Adrenal gland (tissue), 5 donors: ENCODE measurements at regions not wholly inside any gene's neighbourhood (a gene's known extent, or its start where the extent isn't known, plus 50 kb on each side); places are given as distances from the start of the nearest gene placed in this dataset.

Experiments
- POLR2A ChIP-seq, 2 donors: fragments of 450-650 bp; IDR thresholded peaks; one replicate each; pipeline ENCODE4 v1.6.1; 2017; ENCODE audit warnings: antibody characterized with exemption in 2 of 2, mild to moderate bottlenecking in 2 of 2, moderate library complexity in 1 of 2
- TF ChIP-seq, protein P1 (sequence below), 6 experiments: fragments of 450-650 bp in 4 of 6; fragments of 200-600 bp in 2 of 6; sonication (generic) in 1 of 6; IDR thresholded peaks; 1 replicate in 5 of 6; 2 replicates in 1 of 6; pipeline versions ENCODE4 v1.5.1 to v1.8.0; 2016 to 2021; ENCODE audit warnings: antibody characterized with exemption in 6 of 6, mild to moderate bottlenecking in 2 of 6, moderate library complexity in 1 of 6
- donor health status: DM: no; HTN: no; CAD: no.

DNA sequence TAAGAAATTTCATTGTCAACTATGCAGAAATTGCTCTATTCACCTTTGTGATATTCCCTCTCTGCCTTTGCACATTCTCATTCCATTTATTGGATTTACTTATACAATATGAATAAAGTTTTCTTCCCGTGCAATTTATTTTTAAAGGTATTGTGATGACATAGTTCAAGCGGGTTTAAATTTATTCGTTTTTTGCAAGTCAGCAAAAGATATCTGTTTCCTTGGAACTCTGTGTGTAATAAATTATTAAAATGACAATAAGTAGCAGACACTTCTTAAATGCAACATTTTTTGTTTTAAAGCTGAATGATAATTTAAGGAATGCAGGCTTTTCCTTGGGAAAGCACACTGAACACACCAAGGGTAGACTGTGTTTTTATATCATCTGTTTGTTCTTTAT, 143.1 kb downstream of the SLC41A2 start:
- TF ChIP-seq POLR2A (IDR thresholded peaks at IDR 0.05), result no peak
- TF ChIP-seq, protein P1, sequence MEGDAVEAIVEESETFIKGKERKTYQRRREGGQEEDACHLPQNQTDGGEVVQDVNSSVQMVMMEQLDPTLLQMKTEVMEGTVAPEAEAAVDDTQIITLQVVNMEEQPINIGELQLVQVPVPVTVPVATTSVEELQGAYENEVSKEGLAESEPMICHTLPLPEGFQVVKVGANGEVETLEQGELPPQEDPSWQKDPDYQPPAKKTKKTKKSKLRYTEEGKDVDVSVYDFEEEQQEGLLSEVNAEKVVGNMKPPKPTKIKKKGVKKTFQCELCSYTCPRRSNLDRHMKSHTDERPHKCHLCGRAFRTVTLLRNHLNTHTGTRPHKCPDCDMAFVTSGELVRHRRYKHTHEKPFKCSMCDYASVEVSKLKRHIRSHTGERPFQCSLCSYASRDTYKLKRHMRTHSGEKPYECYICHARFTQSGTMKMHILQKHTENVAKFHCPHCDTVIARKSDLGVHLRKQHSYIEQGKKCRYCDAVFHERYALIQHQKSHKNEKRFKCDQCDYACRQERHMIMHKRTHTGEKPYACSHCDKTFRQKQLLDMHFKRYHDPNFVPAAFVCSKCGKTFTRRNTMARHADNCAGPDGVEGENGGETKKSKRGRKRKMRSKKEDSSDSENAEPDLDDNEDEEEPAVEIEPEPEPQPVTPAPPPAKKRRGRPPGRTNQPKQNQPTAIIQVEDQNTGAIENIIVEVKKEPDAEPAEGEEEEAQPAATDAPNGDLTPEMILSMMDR (IDR thresholded peaks at IDR 0.05), result no peak
